AML-193 (cell line): ENCODE measurements at regions not wholly inside any gene's neighbourhood (a gene's known extent, or its start where the extent isn't known, plus 50 kb on each side); places are given as distances from the start of the nearest gene placed in this dataset.
"Not testable (repeated sequence)": the region's sequence is repeated elsewhere in the genome, so short reads cannot be mapped to it uniquely, and the experiment has no call there.

Source experiments
- DNase-seq, 2 experiments: peaks; one replicate each; lab custom pipeline; 2025; lab: John Stamatoyannopoulos, UW

DNA sequence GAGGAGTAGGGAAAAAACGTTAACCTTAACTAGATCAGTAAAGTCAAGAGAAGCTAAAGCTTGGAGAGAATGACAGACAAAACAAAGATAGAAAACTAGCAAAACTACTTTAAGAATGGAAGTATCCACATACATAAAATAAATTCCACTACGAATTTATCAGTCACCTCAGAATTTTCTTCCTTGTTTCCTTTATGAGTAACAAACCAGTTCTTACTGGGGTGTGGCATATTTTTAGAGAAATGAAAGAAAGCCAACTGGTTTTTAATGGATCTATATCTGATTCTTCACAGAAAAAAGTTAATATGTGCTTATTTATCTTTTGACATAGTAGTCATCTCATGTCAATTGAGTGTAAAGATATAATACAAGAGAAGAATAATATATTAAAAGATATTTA, 2033.7 kb upstream of the CELF4 start:
- DNase-seq: no peak

DNA sequence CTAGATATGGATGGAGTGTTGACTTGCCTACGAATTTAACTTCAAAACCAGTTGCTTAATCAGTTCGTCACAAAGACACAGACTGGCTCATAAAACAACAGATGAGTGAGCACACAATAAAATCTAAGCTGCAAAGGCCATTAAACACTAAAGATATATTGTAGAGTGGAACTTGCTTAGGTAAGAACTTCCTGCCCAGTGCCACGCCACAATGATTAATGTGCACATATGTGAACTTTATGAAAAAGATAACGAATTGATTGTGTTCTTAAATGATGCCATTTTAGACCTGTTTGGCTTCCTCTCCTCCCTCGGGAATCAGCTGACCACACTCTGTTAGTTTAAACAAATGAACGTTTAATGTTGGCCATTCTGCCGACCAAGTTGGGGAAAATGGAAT, 2031.3 kb upstream of the CELF4 start:
- DNase-seq: no peak

DNA sequence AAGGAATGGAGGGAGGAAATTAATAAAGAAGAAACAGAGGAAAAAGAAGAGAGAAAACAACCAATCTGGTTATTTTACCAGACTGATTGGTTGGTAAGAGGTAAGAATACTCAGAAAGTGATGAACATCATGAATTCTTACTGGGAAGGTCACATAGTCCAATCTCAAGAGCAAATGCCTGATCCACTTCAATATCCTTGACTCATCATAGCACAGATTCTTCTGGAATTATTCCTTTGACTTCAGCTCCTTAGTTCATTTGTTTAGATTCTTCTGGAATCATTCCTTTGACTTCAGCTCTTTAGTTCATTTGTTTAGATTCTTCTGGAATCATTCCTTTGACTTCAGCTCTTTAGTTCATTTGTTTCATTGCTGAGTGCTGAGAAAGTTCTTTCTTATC, 2030.6 kb upstream of the CELF4 start:
- DNase-seq: no peak

DNA sequence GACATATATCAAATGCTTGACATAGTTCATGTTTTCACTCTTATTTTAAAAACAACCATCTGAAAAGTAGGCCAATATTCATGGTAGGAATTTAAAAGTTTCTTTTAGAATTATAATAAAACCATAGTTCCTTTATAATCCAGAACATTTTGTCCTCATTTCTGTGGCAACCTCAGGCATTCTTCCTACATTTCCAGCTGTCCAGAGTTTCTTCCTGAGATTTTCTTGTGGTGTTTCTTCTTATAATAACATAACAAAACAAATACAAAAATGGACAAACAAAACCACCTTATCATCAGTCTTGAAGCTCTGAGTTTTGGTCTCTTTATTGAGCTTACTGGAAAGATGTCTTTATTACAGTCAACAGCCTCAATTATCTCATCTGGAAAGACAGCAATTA, 2028.6 kb upstream of the CELF4 start:
- no peak for DNase-seq

DNA sequence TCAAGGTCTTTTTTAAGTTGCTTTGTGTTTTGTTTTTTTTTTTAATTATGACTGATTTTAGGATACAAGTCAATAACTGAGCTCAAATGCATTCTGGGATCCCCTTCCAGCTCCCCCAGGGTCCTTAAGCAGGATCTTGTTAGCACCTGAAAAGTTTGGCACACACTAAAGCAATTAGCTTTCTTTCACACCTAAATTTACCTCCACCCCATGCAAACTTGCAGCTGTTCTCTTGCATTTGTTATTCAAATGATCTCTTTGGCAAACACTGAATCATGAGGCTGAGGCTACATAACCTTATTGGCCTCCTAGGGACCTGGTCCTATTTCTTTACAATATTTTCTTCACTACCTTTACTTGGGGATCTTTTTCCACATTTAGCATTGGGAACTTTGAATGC, 2026.1 kb upstream of the CELF4 start:
- no peak for DNase-seq

DNA sequence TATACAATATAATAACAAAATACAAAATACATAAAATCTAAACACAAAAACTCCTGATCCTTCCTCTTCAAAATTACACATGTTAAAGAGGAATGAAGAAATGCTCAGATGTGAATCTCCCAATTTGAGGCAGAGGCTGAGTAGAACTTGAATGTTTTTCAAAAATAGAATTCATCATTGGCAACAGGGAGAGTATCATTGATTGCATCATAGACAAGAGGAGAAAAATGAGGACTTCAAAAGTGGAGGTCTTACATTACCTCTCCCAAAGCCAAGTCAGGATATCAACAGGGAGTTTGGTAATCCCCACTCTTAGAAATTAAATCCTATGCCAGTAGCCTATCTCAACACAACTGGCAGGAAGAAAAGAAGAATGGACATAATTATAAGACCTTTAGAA, 2023.9 kb upstream of the CELF4 start:
- no peak for DNase-seq

DNA sequence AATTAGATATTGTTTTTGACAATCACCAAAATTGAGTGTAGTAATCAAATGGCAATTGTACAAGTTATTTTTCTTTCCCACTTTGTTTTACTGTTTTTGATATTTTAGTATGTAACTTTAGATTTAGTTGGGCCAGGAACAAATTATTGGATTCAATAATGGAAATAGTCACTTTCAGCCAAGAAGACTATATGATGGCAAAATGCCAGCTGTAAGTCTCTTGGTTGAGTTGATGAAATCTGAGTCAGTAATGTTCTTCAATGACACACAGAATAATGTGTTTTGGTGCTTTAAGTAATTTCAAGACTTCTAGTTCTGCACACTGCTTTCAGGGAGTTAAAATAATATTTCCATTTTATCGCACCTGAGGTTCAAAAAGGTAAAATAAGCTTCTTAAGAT, 2022.0 kb upstream of the CELF4 start:
- no peak for DNase-seq

DNA sequence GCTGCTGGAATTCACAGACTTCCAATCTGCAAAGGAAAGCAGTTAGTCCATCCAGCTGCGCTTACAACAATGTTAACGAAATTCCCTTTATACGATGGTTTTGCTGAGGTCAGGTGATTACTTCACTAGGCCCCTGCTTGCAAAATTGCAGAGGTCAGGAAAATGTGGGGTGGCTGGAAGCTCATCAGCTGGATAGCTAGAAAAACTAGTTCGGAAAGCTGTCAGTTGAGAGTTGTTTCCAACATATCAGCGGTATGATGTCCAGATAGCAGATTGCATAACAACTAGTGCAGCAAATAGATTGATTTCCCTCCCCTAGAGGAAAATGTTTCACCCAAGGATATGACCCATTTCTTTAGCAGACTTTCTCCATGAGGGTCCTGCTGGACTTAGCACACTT, 2021.1 kb upstream of the CELF4 start:
- no peak for DNase-seq

DNA sequence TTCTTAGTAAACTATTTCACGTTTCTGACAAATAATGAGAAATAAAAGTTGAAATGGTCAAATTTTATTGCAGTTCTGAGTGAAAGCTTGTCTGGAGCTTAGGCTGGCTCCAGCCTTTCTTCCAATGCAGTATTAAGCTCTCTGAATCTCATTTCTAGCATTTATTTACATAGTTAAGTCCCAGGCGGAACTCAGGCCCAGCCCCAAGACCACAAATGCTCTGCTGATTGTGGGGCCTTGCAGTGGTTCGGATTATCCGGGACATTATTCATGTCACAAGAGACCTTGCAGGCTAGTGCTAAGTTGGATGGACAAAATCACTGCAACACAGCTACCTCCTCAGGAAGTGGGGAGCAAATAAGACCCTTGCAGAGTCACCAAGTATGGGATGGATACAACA, 2009.3 kb upstream of the CELF4 start:
- no peak for DNase-seq

DNA sequence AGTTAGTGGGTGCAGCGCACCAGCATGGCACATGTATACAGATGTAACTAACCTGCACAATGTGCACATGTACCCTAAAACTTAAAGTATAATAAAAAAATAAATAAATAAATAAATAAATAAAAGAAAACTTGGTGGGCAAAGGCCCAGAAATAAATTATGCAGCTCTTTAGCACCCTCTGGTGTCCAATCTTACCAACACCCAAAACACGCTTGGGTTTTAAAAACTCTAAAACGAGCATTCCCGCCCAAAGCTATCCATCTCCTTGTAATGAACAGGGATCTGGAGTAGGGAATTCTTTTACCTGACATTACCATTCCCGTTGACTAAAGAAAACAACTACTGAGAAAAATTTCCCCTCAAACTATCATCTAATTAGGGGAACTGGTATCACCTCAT, 2005.9 kb upstream of the CELF4 start:
- DNase-seq: peak; percentile 19 to 20

DNA sequence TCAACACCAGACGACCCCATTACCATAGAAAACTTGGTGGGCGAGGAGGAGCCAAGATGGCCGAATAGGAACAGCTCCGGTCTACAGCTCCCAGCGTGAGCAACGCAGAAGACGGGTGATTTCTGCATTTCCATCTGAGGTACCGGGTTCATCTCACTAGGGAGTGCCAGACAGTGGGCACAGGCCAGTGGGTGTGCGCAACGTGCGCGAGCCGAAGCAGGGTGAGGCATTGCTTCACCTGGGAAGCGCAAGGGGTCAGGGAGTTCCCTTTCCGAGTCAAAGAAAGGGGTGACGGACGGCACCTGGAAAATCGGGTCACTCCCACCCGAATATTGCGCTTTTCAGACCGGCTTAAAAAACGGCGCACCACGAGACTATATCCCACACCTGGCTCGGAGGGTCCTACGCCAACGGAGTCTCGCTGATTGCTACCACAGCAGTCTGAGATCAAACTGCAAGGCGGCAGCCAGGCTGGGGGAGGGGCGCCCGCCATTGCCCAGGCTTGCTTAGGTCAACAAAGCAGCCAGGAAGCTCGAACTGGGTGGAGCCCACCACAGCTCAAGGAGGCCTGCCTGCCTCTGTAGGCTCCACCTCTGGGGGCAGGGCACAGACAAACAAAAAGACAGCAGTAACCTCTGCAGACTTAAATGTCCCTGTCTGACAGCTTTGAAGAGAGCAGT, 2000.1 kb upstream of the CELF4 start:
- not testable (repeated sequence) for DNase-seq

DNA sequence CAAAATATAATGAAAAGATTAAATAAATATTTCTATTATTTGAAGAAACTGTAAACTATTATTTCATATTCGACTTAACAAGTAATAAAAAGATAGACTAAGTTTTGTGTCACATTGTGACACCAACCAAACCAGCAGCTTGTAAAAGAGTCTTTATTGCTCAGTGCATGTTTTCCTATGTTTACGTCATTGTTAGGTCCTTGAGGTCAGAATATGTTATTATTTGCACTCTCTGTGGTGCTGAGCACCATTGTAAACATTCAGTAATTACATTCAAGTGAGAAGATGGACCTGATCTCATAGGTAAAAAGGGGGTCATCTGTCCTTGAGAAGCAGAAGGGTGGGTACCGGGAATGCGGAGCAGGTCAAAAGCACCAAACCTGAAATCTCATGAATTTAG, 1999.1 kb upstream of the CELF4 start:
- DNase-seq: no peak

DNA sequence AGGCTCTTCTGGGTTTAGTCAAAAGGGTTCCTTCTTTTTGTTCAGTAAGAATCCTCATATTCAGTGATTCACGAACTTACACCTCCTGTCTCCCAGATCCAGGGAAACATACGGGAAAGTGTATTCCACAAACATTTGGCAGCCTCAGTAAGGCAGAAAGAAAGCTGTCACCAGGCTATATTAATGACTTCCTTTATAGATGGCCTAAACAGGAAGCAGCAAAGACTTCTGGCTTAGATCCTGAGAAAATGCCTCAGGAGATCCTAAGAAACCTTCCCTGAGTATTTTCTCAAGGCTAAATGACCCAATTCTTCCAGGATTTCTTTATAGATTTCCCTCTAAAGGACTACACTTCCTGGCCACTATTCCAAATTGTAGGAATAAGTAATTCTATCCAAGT, 1995.5 kb upstream of the CELF4 start:
- DNase-seq: no peak

DNA sequence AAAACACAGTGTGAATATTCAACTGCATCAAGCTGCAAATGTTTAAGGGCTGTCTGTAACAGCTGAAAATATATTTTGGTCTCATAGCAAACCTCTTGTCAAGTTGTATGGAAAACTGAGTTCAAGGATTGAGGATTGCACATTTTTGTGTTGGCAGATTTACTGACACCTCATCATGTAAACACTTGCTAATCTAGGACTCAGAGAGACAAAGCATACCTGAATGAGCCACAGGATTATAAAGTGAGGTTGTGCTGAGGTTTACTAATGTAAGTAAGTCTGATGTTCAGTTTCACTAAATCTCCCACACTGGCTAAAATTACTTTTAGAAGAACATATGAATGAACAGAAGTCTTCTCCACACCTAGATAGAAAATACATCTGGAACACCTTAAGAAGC, 1993.1 kb upstream of the CELF4 start:
- no peak for DNase-seq

DNA sequence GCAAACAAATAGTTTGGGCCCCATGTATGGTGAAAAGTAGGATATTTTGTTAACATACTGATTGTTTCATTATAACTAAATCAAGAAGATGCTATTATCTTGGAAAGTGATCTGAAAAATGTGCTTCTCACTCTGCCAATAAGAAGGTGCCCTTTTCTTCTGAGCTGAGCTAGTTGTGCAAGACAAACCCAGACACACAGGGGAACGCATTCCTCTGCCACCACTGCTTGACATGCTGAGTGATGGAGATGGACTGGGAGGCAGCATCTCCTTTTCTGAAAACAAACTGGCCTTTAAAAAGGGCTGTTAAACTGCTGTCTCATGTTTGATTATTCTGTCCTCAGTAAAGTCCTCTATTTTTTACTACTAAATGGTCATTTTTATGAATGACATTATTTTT, 1989.9 kb upstream of the CELF4 start:
- no peak for DNase-seq

DNA sequence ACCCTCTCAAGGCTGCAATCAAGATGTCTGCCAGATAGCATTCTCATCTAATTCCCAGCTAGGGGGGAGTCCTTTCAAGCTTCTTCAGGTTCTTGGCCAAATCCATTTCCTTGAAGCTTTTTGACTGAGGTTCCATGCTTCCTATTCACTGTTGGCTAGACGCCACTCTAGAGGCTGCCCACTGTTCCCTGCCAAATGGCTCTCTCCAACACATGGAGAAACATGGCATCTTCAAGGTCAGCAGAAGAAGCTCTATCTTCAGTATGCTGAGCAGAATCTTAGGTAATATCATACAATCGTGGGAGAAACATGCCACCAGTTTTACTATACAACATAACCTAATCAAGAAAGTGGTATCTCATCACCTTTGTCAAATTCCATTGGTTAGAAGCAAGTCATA, 1985.1 kb upstream of the CELF4 start:
- no peak for DNase-seq

DNA sequence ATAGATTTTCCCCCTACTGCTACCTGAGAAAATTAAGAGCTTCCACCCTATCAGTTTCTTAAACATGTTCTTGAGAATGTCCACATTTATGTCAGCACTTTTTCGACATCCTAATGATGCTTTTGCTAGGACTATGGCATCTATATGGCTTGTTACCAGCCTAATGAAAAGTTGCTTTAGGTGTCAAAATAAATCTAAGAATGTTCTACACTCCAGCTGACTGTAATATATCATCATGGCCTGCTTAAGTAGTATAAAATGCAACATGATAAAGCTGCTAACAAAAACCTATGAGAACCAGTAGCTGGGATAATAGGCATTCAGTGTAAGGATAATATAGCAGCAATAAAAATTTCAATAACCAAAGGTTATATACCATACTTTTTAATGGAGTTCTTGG, 1983.5 kb upstream of the CELF4 start:
- DNase-seq: no peak

DNA sequence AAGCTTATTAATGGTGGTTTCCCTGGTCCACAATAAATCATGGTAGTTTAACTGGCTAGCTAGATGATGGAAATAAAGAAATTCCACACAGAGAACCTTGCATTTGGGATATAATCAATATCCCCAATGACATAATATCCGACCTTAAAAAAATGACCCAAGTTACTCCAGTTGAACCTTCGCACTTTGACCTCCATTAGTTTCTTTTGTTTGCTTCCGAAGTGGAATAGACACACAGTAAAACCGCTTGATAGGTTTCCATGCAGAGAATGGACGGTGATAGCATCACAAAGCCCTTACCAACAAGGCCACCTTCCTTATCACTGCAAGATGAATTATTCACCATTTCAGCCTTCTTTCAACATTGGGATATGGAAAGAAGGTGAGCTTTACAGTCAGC, 1966.1 kb upstream of the CELF4 start:
- DNase-seq: no peak

DNA sequence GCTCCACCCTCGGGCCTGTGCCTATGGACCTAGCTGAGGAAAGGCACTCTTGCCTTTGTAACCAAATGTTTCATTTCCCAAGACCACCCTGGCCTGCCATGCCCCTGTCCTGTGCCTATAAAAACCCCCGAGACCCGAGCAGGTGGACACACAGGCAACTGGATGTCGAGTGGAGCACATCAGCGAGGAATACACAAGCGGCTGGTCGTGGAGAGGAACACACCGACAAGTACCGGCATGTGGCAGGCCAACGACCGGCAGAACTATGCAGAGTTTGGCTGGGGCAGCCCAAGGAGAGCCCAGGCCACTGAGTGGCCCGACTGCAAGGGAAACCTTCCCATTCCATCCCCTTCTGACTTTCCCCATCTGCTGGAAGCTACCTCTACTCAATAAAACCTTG, 1963.8 kb upstream of the CELF4 start:
- DNase-seq: no peak

DNA sequence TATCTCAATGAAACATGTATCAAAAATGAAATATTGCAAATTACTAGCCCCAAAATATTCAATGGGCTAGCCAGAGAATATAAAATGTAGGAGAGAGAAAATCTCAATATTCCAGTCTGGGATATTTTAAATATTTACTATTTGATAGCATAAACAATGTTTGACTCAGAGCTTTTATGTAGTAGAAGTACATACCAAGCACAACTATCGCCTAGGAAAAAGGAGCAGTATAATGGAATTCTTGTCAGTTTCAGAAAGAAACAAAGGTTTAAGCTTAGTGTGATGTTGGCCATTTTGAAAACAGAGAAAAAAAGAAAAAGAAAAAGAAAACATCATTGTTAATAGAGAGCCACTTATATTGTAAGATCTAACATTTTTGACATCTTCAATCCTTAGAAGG, 1961.9 kb upstream of the CELF4 start:
- DNase-seq: no peak

DNA sequence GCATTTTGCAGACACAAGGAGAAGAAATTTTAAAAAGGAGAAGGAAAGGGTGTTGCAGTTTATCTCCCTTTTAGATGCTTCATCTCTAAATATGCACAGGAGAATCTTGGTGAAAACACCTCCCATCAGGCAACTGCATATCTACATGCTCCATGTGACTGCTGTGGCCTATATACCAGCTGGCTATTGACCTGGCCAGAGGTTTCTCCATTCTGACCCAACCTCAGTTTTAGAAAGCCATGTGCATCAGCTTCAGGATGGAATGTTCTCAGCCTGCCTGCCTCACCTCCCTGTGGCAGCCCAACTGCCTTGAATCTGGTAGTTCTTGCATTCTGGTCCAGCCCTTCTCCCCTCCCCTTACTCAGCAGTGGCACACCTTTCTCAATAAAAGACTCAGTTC, 1958.8 kb upstream of the CELF4 start:
- DNase-seq: no peak

DNA sequence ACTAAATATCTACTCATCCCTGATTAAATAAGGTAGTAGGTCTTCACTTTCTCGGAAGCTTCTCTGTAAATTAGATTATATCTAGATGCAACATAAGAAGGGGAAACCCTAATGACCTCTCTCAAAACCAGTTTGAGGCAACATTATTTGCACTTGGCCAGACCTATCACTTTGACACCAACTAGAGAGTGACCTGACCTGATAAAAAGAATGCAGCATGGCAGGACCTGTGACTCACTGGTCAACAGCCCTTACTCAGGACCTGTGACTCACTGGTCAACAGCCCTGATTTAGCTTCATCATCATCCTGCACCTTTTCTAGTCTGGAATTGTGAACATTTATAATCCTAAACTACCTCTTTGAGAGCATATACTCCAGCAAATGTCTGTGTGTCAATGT, 1957.7 kb upstream of the CELF4 start:
- DNase-seq: no peak

DNA sequence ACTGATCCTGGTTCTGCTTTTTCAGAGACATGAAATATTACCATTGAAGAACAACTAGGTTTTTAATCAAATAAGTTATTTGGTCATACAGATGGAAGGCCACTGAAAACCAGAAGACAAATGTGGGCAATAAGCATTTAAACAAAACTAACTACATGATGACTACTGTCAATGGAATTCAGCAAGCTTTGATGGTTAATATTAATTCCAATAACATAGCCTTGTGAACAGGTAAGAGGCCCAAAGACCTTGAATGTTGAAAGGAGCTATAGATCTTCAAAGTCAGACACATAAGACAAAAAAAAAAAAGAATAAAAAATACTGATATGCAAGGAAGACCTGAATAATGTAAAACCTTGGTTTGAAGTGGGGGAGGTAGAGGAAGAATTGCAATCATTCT, 1955.6 kb upstream of the CELF4 start:
- DNase-seq: no peak

DNA sequence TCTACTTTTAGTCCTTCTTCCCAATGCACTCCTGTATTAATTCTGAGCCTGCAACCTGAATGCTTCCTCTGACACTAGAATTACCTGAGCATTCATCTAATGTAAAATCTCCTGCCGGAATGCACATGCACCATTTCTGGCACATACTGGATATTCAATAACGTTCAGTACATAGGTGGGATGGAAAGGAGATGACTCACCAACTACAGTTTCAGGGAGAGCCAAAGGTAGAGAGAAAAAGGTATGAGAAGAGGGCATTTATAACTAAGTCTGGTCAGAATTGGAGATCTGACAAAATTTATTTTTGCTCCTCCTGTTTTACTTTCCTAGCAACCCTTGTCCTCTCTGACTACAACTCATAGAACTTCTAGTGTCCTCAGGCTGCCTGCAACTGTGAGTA, 1954.1 kb upstream of the CELF4 start:
- no peak for DNase-seq

DNA sequence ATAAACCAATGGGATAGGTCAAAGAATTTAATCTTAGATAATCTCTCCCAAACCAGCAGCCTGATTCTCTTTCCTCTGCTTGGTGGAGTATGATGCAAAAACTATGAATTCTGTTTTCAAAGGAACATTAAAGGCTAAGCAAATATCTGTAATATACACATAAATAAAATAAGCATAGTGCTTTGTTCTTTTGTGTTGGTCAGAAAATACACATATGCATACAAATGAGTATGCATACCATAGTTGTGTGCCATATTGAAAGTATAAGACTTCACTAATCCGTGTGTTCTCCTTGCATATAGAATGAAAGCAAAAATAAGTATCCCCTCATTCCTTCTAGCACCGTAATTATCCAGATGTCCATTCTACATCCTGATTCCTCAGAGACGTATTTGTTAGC, 1949.7 kb upstream of the CELF4 start:
- DNase-seq: no peak
